ENCODE measurements at regions not wholly inside any gene's neighbourhood (a gene's known extent, or its start where the extent isn't known, plus 50 kb on each side); places are given as distances from the start of the nearest gene placed in this dataset.
"Not testable (repeated sequence)": the region's sequence is repeated elsewhere in the genome, so short reads cannot be mapped to it uniquely, and the experiment has no call there.

- not testable (repeated sequence) for H3K27me3 ChIP-seq (ENCODE audit: control insufficient read depth in 3 of 3, insufficient read depth in 3 of 3, low read length in 2 of 3); H3K36me3 ChIP-seq (ENCODE audit: control insufficient read depth in 4 of 4, insufficient read depth in 4 of 4, low read length in 4 of 4); H3K4me1 ChIP-seq (ENCODE audit: control insufficient read depth in 5 of 5, insufficient read depth in 5 of 5, low read length in 5 of 5); ATAC-seq (ENCODE audit: insufficient read depth, low FRiP score); H3K4me3 ChIP-seq; H3K27ac ChIP-seq (ENCODE audit: low read depth in 1 of 2, low read length in 1 of 2); H3K9ac ChIP-seq (ENCODE audit: insufficient read depth in 1 of 2, low read length in 2 of 2); DNase-seq; H3K9me3 ChIP-seq (ENCODE audit: control insufficient read depth in 4 of 4, insufficient read depth in 3 of 4, low read length in 3 of 4)
- WGBS, 2 donors = 78 to 97% methylated on average over 5 to 7 of the region's 10 CpGs
Measured at GRCh38 chr2:111292232-111292968, 171.7 kb downstream of the BCL2L11 start.

- not testable (repeated sequence) for ATAC-seq (ENCODE audit: insufficient read depth, low FRiP score); DNase-seq; H3K27ac ChIP-seq (ENCODE audit: low read depth in 1 of 2, low read length in 1 of 2); H3K27me3 ChIP-seq (ENCODE audit: control insufficient read depth in 3 of 3, insufficient read depth in 3 of 3, low read length in 2 of 3); H3K4me3 ChIP-seq; H3K4me1 ChIP-seq (ENCODE audit: control insufficient read depth in 5 of 5, insufficient read depth in 5 of 5, low read length in 5 of 5); H3K9ac ChIP-seq (ENCODE audit: insufficient read depth in 1 of 2, low read length in 2 of 2); H3K36me3 ChIP-seq (ENCODE audit: control insufficient read depth in 4 of 4, insufficient read depth in 4 of 4, low read length in 4 of 4); H3K9me3 ChIP-seq (ENCODE audit: control insufficient read depth in 4 of 4, insufficient read depth in 3 of 4, low read length in 3 of 4)
- WGBS, 2 donors = 82 to 90% methylated on average over 3 to 4 of the region's 7 CpGs
Measured at GRCh38 chr2:111294699-111295098, 174.0 kb downstream of the BCL2L11 start.

DNA sequence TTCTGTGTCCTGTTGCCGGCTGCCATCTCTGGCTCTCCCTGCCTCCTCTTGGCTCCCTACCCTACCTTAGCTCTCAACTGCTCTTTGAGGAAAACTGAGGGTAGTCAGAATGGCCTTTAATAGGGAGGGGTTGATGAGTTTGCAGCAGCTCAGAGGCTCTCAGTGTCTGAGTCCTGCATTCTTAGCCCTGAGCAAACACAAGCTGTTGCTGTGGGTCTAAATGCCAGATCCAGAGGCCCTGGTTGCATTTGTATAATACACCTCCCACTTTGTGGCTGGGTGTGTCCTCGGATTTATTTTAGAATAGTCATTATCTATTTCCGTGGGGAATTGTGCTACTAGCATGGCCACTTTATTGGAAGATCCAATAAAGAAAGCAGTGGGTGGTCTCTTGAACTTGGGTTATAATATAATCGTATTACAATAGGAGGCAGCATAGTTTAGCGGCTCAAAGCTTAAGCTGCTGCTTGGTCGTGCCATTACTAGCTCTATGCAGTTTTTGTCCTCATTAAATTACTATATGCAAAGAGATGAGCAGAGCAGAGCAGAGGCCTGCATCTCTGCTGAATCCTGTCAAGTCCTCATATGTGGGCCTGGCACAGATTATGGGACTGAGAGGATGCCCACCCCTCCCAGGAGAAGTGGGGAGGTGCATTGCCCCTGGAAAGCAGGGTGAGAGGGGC lies 175.5 kb downstream of the BCL2L11 start:
- not testable (repeated sequence) for H3K27me3 ChIP-seq (ENCODE audit: control insufficient read depth in 3 of 3, insufficient read depth in 3 of 3, low read length in 2 of 3); H3K36me3 ChIP-seq (ENCODE audit: control insufficient read depth in 4 of 4, insufficient read depth in 4 of 4, low read length in 4 of 4); H3K9ac ChIP-seq (ENCODE audit: insufficient read depth in 1 of 2, low read length in 2 of 2); ATAC-seq (ENCODE audit: insufficient read depth, low FRiP score); H3K4me1 ChIP-seq (ENCODE audit: control insufficient read depth in 5 of 5, insufficient read depth in 5 of 5, low read length in 5 of 5); H3K9me3 ChIP-seq (ENCODE audit: control insufficient read depth in 4 of 4, insufficient read depth in 3 of 4, low read length in 3 of 4); DNase-seq; H3K4me3 ChIP-seq; H3K27ac ChIP-seq (ENCODE audit: low read depth in 1 of 2, low read length in 1 of 2)
- WGBS, 2 donors = 89 to 96% methylated on average over 5 of the region's 6 CpGs

- not testable (repeated sequence) for H3K36me3 ChIP-seq (ENCODE audit: control insufficient read depth in 4 of 4, insufficient read depth in 4 of 4, low read length in 4 of 4); H3K27ac ChIP-seq (ENCODE audit: low read depth in 1 of 2, low read length in 1 of 2); H3K9ac ChIP-seq (ENCODE audit: insufficient read depth in 1 of 2, low read length in 2 of 2); ATAC-seq (ENCODE audit: insufficient read depth, low FRiP score); H3K27me3 ChIP-seq (ENCODE audit: control insufficient read depth in 3 of 3, insufficient read depth in 3 of 3, low read length in 2 of 3); H3K4me1 ChIP-seq (ENCODE audit: control insufficient read depth in 5 of 5, insufficient read depth in 5 of 5, low read length in 5 of 5); H3K4me3 ChIP-seq; DNase-seq; H3K9me3 ChIP-seq (ENCODE audit: control insufficient read depth in 4 of 4, insufficient read depth in 3 of 4, low read length in 3 of 4)
Measured at GRCh38 chr2:111297128-111297527, 176.4 kb downstream of the BCL2L11 start.

DNA sequence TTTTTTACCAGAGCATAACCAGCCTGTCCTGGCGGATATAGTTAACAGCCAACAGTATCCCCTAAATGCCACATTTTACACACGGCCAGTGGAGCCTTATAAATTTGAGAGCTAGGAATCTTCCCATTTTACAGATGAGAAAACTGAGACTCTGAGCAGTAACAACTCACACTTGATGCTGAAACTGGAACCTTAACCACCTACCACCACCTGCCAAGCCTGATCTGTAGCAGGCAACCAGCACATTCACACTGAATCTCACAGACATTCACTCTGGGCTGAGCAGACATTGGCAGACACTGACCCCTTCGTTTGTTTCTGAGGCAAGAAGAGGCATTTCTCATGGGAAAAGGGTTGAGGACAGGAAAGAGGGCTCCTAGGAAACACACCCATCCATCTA lies 178.2 kb downstream of the BCL2L11 start:
- H3K27ac ChIP-seq (ENCODE audit: low read depth in 1 of 2, low read length in 1 of 2); DNase-seq; ATAC-seq (ENCODE audit: insufficient read depth, low FRiP score); H3K36me3 ChIP-seq (ENCODE audit: control insufficient read depth in 4 of 4, insufficient read depth in 4 of 4, low read length in 4 of 4); H3K9ac ChIP-seq (ENCODE audit: insufficient read depth in 1 of 2, low read length in 2 of 2); H3K27me3 ChIP-seq (ENCODE audit: control insufficient read depth in 3 of 3, insufficient read depth in 3 of 3, low read length in 2 of 3); H3K4me3 ChIP-seq; H3K4me1 ChIP-seq (ENCODE audit: control insufficient read depth in 5 of 5, insufficient read depth in 5 of 5, low read length in 5 of 5); H3K9me3 ChIP-seq (ENCODE audit: control insufficient read depth in 4 of 4, insufficient read depth in 3 of 4, low read length in 3 of 4): not testable (repeated sequence)
- WGBS, 2 donors = 85 to 97% methylated on average over 3 of the region's 3 CpGs

- peak; percentile 5 for ATAC-seq (ENCODE audit: insufficient read depth, low FRiP score)
- DNase-seq; H3K4me1 ChIP-seq (ENCODE audit: control insufficient read depth in 5 of 5, insufficient read depth in 5 of 5, low read length in 5 of 5); H3K27me3 ChIP-seq (ENCODE audit: control insufficient read depth in 3 of 3, insufficient read depth in 3 of 3, low read length in 2 of 3); H3K27ac ChIP-seq (ENCODE audit: low read depth in 1 of 2, low read length in 1 of 2); H3K4me3 ChIP-seq; H3K36me3 ChIP-seq (ENCODE audit: control insufficient read depth in 4 of 4, insufficient read depth in 4 of 4, low read length in 4 of 4); H3K9me3 ChIP-seq (ENCODE audit: control insufficient read depth in 4 of 4, insufficient read depth in 3 of 4, low read length in 3 of 4); H3K9ac ChIP-seq (ENCODE audit: insufficient read depth in 1 of 2, low read length in 2 of 2): not testable (repeated sequence)
- WGBS, 2 donors = 89 to 94% methylated on average over 2 of the region's 2 CpGs
Measured at GRCh38 chr2:111299635-111300034, 178.9 kb downstream of the BCL2L11 start.

DNA sequence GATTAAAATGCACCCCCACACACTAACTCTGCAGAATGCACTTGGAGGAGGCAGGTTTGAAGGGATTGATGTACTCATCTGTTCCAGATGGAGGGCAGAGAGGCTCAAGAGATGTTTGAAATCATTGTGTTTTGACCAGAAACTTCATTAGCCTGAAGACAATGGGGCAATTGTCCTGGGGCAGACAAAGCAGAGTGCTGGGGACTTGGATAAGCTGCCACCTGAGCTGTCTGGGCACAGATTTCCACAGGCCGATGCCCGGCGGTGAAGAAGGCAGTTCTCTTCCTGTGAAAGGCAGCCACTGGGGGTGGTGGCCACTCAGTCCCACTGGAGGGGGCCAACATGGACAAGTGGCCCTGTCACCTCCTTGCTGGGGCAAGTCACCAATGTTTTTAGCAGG lies 181.0 kb downstream of the BCL2L11 start:
- H3K9ac ChIP-seq (ENCODE audit: insufficient read depth in 1 of 2, low read length in 2 of 2); H3K4me1 ChIP-seq (ENCODE audit: control insufficient read depth in 5 of 5, insufficient read depth in 5 of 5, low read length in 5 of 5); H3K9me3 ChIP-seq (ENCODE audit: control insufficient read depth in 4 of 4, insufficient read depth in 3 of 4, low read length in 3 of 4); H3K36me3 ChIP-seq (ENCODE audit: control insufficient read depth in 4 of 4, insufficient read depth in 4 of 4, low read length in 4 of 4); H3K4me3 ChIP-seq; H3K27ac ChIP-seq (ENCODE audit: low read depth in 1 of 2, low read length in 1 of 2); DNase-seq; H3K27me3 ChIP-seq (ENCODE audit: control insufficient read depth in 3 of 3, insufficient read depth in 3 of 3, low read length in 2 of 3); ATAC-seq (ENCODE audit: insufficient read depth, low FRiP score): not testable (repeated sequence)
- no CpG with 5 or more reads among the region's 3 CpGs for WGBS, 2 donors

GRCh38 chr2:111302397-111303218 lies 181.9 kb downstream of the BCL2L11 start:
- WGBS, 2 donors = 56 to 65% methylated on average over 6 to 7 of the region's 7 CpGs
- H3K4me3 ChIP-seq; H3K9ac ChIP-seq (ENCODE audit: insufficient read depth in 1 of 2, low read length in 2 of 2); H3K27me3 ChIP-seq (ENCODE audit: control insufficient read depth in 3 of 3, insufficient read depth in 3 of 3, low read length in 2 of 3); H3K4me1 ChIP-seq (ENCODE audit: control insufficient read depth in 5 of 5, insufficient read depth in 5 of 5, low read length in 5 of 5); H3K36me3 ChIP-seq (ENCODE audit: control insufficient read depth in 4 of 4, insufficient read depth in 4 of 4, low read length in 4 of 4); H3K9me3 ChIP-seq (ENCODE audit: control insufficient read depth in 4 of 4, insufficient read depth in 3 of 4, low read length in 3 of 4); ATAC-seq (ENCODE audit: insufficient read depth, low FRiP score); H3K27ac ChIP-seq (ENCODE audit: low read depth in 1 of 2, low read length in 1 of 2): not testable (repeated sequence)
- peak in 1 of 3 donors; percentile 21 for DNase-seq

All from lung (tissue), 9 donors.